ACHN (cell line): ENCODE measurements at regions not wholly inside any gene's neighbourhood (a gene's known extent, or its start where the extent isn't known, plus 50 kb on each side); places are given as distances from the start of the nearest gene placed in this dataset.

Experiments used
- DNase-seq: peaks from one replicate; pipeline ENCODE4 v3.0.0-alpha.2; 2015
- in situ Hi-C: cut with HindIII; loops from 2 replicates; pipeline ENCODE4 v1.10.0; 2017; ENCODE audit warnings: low sequenced_read_pairs, low pct_ligation_motif_present, low pct_unique_long_range_greater_than_20kb

DNA sequence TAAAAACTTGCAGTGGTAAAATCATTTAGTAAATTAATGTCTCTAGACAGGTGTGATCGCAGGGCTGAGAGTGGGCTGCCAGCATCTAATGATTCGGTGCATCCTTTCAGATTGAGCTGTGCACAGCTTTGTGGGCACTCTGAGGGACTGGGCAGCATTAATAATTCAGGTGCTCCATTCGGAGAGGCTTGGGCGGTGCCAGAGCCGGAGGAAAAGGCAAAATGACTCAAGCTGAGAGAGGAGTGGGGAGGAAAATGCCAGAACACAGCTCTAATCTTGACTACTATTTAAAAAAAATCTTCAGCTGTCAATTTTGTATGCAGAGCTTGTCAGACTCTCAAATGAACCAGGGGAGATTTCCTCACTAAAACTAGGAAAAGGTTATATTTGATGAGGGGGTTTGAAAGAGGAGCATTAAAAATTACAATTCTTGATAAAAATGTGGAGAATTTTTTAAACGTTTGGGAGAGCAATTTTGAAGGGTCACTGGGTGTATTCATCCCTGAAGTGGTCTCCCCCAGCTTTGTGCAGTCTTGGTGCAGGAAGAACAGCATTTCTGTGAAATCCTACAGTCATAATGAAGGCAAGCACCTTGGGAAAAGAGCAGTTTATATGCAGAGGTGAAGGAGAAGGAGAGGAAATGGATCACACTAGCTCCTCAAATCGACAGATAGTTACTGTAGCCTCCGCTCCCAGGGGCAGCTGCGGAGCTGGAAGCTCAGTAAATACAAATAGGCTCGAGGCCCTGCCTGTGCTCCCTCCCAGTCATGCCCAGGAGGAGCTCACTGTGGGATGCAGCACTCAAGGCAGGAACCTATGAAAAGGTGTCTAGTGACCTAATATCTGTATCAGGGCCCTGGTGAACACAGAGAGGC, 535.4 kb upstream of the RAB6C start:
- in situ Hi-C loops: no loop called here
- DNase-seq: no peak

DNA sequence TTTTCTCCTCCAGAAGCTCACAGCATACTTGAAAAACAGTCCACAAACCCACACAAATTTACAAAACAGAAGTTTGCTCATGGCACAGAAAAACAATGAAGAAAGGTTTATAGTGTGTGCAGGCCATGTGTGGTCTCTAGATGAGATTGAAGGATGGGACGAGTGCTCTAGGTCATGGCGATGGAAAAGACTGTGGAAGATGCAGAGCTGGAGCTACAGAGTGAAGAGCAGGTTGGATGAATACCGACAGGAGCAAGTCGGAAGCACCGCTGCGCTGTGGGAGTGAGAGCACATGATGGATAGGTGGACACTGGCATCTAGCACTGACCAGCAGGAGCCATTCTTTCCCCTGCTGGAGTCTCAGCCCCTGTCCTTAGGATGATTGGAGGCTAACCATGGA, 534.7 kb upstream of the RAB6C start:
- in situ Hi-C loops: no loop called here
- no peak for DNase-seq

DNA sequence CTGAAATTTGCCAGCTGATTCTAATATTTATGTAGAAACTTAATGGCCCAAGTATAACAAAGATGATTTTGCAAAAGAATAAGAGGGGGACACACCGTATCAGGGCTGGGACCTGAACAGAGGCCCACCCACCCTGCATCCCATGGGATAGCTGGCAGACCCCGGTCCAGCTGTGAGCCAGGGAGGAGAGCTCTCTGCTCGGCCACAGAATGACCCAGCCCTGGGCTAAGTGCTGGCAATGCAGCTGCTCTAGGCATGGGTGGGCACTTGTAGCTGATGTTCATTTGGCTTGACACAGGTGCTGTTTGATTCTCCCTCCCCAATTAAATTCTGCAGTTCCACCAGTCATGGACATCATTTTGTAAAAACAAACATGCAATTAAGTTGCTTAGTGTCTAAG, 522.8 kb upstream of the RAB6C start:
- DNase-seq: no peak
- in situ Hi-C loops: no loop called here

DNA sequence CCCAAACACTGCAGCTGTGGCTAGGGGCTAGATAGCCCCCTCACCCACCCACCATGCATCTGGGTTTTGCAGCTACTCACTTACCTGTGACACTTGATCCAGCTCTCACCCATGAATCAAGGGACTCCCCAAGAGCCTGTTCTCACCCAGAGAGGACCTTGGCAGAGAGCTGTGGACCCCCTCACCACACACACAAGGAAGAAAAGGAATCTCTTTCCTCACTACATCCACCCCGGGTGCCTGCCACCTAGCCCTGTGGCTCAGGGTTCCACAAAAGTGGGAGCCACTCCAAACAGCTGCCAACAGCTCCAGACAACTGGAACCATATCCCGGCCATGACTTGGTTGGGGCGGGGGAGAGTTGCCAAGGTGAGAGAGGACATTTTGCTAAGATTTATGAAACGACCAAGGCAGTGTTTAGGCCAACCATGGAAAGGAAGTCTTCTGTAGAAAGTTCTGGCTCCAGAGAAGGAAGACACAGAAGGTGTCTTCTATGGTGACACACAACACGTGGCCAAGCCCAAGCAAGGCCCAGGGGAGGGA, 522.1 kb upstream of the RAB6C start:
- in situ Hi-C loops: no loop called here
- DNase-seq: no peak

DNA sequence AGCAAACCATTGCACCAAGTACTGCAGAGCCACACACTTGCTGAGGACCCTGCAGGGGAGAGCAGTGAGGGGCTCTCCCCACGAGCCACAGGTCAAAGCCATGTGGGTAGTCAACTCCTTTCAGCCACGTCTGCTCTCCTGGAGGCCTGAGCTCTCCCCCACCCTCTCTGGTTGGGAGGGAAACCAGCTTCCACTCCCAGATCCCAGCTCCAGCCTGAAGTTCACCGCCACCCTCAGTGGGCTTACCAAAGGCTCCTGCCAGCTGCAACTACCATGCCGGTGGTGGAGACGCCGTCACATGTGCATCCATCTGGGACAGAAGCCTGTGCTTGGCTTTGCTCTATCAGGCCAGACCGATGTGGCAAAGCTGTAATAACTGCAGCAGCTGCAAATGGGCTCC, 521.5 kb upstream of the RAB6C start:
- no peak for DNase-seq
- in situ Hi-C loops: no loop called here

DNA sequence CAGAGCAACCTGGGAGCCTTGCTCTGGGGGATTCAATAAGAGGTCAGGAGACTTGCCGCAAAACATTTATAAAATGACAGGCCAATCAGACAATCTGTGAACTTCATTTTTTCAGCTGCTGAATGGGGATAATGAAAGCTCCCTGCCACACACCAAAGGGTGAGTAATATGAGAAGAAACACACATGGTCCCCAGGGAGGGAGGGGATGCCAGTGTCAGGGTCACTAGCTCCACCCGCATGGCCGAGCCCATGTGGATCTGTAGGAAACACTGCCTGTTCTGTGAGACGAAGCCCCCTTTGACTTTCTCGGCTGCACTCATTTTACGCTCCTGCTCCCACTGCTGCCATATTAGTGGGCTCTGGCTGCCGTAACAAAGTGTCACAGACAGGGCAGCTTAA, 521.0 kb upstream of the RAB6C start:
- no peak for DNase-seq
- in situ Hi-C loops: no loop called here

- in situ Hi-C loops: no loop called here
- no peak for DNase-seq
Observed at GRCh38 chr2:129459200-129459876, 520.1 kb upstream of the RAB6C start.

DNA sequence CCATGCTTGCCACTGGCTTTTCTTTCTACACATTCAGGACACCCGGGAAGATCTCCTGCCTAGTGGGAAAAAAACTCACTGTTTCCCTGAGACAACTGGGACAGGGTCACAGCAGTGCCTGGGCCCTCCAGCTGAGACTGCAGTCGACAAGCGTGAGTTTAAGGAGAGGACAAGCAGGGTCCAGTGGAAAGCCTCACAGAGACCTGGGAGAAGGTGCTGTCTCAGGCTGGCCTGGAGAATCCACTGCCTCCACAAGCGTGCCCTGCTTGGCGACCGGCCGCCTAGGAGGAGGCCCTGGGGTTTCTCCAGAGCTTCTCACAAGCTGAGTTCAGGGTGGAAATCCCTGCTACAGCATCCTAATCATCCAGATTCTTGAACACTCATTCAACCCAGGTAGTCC, 519.6 kb upstream of the RAB6C start:
- in situ Hi-C loops: no loop called here
- DNase-seq: no peak

DNA sequence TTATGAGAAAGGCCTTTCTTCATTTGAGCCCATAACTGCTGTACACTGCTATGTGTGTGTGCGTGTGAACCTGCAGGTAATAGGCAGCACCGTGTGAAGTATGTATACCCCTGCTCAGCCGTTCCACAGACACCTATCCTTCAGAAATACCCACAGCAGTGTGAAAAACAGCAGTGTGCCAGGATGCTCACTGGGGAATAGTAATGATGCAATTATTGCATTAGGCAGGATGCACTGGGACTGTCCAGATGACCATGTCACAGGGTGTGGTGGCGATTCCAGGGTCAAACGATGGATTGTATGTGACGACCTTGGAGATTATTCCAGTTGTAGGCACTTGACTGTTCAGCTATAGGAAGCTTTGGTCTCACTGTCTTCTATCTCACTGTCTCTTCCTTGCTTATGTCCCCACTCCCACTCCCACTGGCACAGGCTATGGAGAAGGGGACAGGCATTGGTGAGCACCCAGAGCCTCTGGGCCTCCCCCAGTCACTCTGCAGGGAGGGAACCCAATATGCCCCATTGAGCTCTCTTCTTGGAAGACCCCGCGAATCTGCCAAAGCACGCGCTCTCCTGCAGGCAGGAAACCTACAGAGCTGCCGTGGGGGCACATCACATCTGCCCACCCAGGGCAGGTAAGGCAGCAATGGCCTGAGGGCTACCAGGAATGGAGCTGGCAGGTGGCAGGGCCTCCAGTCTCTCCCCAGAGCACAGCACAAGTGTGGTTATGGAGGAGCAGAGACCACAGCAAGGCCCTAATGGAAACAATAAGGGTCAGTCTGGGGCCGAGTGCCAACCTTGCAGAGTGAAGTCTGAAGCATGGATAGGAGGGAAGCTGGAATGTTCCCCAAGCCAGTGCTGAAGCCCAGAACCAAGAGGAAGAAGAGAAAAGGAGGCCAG, 518.9 kb upstream of the RAB6C start:
- in situ Hi-C loops: no loop called here
- DNase-seq: no peak

DNA sequence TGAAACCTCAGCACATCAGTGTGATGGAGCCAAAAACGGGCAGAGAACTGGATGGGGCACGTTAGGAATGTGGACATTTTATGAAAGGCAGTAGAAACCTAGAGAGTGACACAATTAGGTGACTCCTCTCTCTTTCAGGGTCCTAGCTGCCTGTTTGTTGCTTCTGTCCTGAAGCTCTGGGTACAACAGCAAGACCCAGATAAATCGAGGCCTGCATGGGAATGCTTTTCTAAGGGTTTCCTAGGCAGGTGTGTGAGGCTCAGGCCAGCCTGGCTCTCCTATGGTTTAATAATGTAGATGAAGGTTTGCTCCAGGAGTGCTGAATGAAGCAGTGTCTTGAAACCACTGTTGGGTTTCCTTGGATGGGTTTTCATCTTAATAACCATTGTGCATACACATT, 517.1 kb upstream of the RAB6C start:
- in situ Hi-C loops: no loop called here
- no peak for DNase-seq

- in situ Hi-C loops: no loop called here
- no peak for DNase-seq
Observed at GRCh38 chr2:129462967-129463366, 516.5 kb upstream of the RAB6C start.

GRCh38 chr2:129464036-129464435, 515.4 kb upstream of the RAB6C start:
- DNase-seq: no peak
- in situ Hi-C loops: no loop called here

GRCh38 chr2:129464631-129465030, 514.8 kb upstream of the RAB6C start:
- DNase-seq: no peak
- in situ Hi-C loops: no loop called here

GRCh38 chr2:129465045-129465444, 514.4 kb upstream of the RAB6C start:
- DNase-seq: no peak
- in situ Hi-C loops: no loop called here

GRCh38 chr2:129466389-129466788, 513.1 kb upstream of the RAB6C start:
- DNase-seq: no peak
- in situ Hi-C loops: no loop called here

DNA sequence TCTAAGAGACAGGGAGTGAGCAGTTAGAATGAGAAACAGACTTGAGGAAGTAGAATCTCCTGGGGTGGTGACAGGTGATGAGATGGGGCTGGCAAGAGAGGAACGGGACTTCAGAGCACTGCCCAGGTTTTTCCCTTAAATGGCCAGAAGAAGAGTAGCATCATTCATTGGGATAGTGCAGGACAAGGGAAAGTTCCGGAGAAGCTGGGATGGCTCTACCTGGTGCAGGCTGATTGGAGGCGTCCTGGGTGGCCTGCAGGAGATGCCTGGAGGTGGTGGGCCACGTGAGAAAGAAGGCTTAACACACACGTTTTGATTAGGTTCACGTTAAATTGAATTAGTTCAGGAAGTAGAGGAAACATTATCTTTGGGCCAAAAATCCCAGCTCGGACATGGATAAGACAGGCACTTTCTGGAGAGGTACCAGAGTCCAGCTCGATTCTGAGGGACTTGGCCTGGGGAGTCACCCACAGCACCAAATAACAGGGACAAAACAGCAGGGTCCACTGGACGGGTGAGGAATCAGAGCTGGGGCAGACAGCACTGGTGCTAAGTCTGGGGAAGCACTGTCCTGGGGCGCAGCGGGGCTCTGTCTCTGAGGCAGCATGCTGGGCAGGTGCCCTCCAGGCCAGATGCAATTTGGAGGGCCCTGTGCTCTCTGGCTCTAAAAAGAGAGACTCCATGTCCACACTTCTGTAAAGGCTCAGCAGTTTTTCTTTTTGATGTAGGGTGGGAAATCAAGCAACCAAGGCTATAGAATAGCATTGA, 512.3 kb upstream of the RAB6C start:
- in situ Hi-C loops: no loop called here
- DNase-seq: no peak

DNA sequence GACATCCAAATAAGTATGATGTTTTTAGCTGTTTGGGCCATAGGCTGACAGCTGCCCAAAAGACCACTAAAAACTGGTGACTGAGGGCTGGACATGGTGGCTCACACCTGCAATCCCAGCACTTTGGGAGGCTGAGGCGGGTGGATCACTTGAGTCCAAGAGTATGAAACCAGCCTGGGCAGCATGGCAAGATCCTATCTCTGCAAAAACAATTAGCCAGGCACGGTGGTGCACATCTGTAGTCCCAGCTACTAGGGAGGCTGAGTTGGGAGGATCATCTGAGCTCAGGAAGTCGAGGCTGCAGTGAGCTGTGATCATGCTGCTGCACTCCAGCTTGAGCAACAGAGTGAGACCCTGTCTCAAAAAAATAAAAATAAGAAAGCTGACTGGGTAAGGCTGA, 511.5 kb upstream of the RAB6C start:
- DNase-seq: no peak
- in situ Hi-C loops: no loop called here

- in situ Hi-C loops: no loop called here
- no peak for DNase-seq
Observed at GRCh38 chr2:129468879-129469278, 510.6 kb upstream of the RAB6C start.
